Karpas-422 (cell line): ENCODE measurements at regions not wholly inside any gene's neighbourhood (a gene's known extent, or its start where the extent isn't known, plus 50 kb on each side); places are given as distances from the start of the nearest gene placed in this dataset.

Source experiments
- DNase-seq: peaks from one replicate; pipeline ENCODE4 v3.0.0-alpha.2; 2015
- H2AFZ ChIP-seq: fragments of 200-600 bp; sonication (generic); 2 replicates; pipeline ENCODE4 v1.6.1; 2014; ENCODE audit warnings: antibody characterized with exemption, low read length, mixed read lengths
- H3K27ac ChIP-seq: fragments of 200-600 bp; sonication (generic); 2 replicates; pipeline ENCODE4 v1.5.1; 2014; ENCODE audit warnings: mild to moderate bottlenecking, low read length, moderate library complexity
- H3K27me3 ChIP-seq: fragments of 200-600 bp; sonication (generic); 2 replicates; pipeline ENCODE4 v1.6.1; 2014; ENCODE audit warnings: low read length, mixed read lengths
- H3K36me3 ChIP-seq: fragments of 200-600 bp; sonication (generic); 2 replicates; pipeline ENCODE4 v1.6.1; 2014; ENCODE audit warnings: low read length, mixed read lengths; ENCODE audit not compliant: insufficient read depth
- H3K4me1 ChIP-seq: fragments of 200-600 bp; sonication (generic); 2 replicates; pipeline ENCODE4 v1.6.1; 2014; ENCODE audit warnings: mild to moderate bottlenecking, low read length, mixed read lengths
- H3K4me2 ChIP-seq: fragments of 200-600 bp; sonication (generic); 2 replicates; pipeline ENCODE4 v1.6.1; 2014; ENCODE audit warnings: low read length, low read depth, mild to moderate bottlenecking; ENCODE audit not compliant: poor library complexity, severe bottlenecking
- H3K4me3 ChIP-seq: fragments of 200-600 bp; sonication (generic); 2 replicates; pipeline ENCODE4 v1.5.1; 2014; ENCODE audit warnings: mild to moderate bottlenecking, antibody characterized with exemption, low read length, mixed read lengths
- H3K79me2 ChIP-seq: fragments of 200-600 bp; sonication (generic); 2 replicates; pipeline ENCODE4 v1.6.1; 2014; ENCODE audit warnings: mild to moderate bottlenecking, low read length, mixed read lengths
- H3K9ac ChIP-seq: fragments of 200-600 bp; sonication (generic); 2 replicates; pipeline ENCODE4 v1.6.0; 2014; ENCODE audit warnings: low read length
- H3K9me2 ChIP-seq: fragments of 200-600 bp; sonication (generic), shearing (Covaris generic); replicated peaks from 2 replicates; pipeline ENCODE4 v1.6.0; 2014; ENCODE audit warnings: mild to moderate bottlenecking, low read length, moderate library complexity; ENCODE audit not compliant: insufficient read depth
- H3K9me3 ChIP-seq: fragments of 300-700, 200-600 bp; sonication (generic); 2 replicates; pipeline ENCODE4 v1.6.1; 2014; ENCODE audit warnings: low read length, mixed read lengths
- H4K20me1 ChIP-seq: fragments of 200-600 bp; sonication (generic); 2 replicates; pipeline ENCODE4 v1.6.1; 2014; ENCODE audit warnings: mild to moderate bottlenecking, antibody characterized with exemption, low read length, low read depth; ENCODE audit not compliant: insufficient read depth

GRCh38 chr6:91566467-91566866, 979.6 kb upstream of the MAP3K7 start:
- DNase-seq: no peak
- H3K27me3 ChIP-seq: no peaks in the 10 kb centered on the region
- no peak overlapping the region for H3K9ac ChIP-seq
- H3K4me3 ChIP-seq: no peak overlapping the region
- H2AFZ ChIP-seq: no peak overlapping the region
- H3K9me3 ChIP-seq: peaks cover 7% of the 10 kb centered on the region
- 0 out of 2 replicates have a peak, but pooled peaks cover 3% of the 10 kb centered on the region for H3K9me2 ChIP-seq
- H3K4me1 ChIP-seq: no peaks in the 10 kb centered on the region
- no peak overlapping the region for H3K27ac ChIP-seq
- no peaks in the 10 kb centered on the region for H4K20me1 ChIP-seq
- no peak overlapping the region for H3K4me2 ChIP-seq
- no peaks in the 10 kb centered on the region for H3K79me2 ChIP-seq
- H3K36me3 ChIP-seq: no peaks in the 10 kb centered on the region

GRCh38 chr6:91565207-91565606, 978.3 kb upstream of the MAP3K7 start:
- Histone ChIP-seq H3K4me1 (no peaks in the 10 kb centered on the region), H3K27ac (no peak overlapping the region), H3K79me2 (no peaks in the 10 kb centered on the region), H3K4me3 (no peak overlapping the region), H3K9ac (no peak overlapping the region), H3K9me2 (0 out of 2 replicates have a peak, but pooled peaks cover 3% of the 10 kb centered on the region), H3K9me3 (peaks cover 9% of the 10 kb centered on the region), H3K36me3 (no peaks in the 10 kb centered on the region), H3K27me3 (no peaks in the 10 kb centered on the region), H4K20me1 (no peaks in the 10 kb centered on the region), H3K4me2 (no peak overlapping the region), H2AFZ (no peak overlapping the region)
- no peak for DNase-seq

GRCh38 chr6:91562955-91563354, 976.1 kb upstream of the MAP3K7 start:
- DNase-seq: no peak
- Histone ChIP-seq H3K9ac (no peak overlapping the region), H3K27ac (no peak overlapping the region)

GRCh38 chr6:91560409-91560808, 973.5 kb upstream of the MAP3K7 start:
- Histone ChIP-seq H3K9ac (no peak overlapping the region), H3K79me2 (no peaks in the 10 kb centered on the region)

More at GRCh38 chr6:91562955-91563354, 976.1 kb upstream of the MAP3K7 start:
- Histone ChIP-seq H3K36me3 (no peaks in the 10 kb centered on the region), H3K79me2 (no peaks in the 10 kb centered on the region), H3K27me3 (no peaks in the 10 kb centered on the region), H3K4me3 (no peak overlapping the region), H3K9me3 (peaks cover 19% of the 10 kb centered on the region), H3K4me2 (no peak overlapping the region), H2AFZ (no peak overlapping the region), H3K4me1 (no peaks in the 10 kb centered on the region), H4K20me1 (no peaks in the 10 kb centered on the region), H3K9me2 (no peaks in the 10 kb centered on the region)

GRCh38 chr6:91540902-91541301, 954.0 kb upstream of the MAP3K7 start:
- Histone ChIP-seq H2AFZ (no peak overlapping the region), H3K27me3 (no peaks in the 10 kb centered on the region), H3K9me2 (no peaks in the 10 kb centered on the region)

More at GRCh38 chr6:91560409-91560808, 973.5 kb upstream of the MAP3K7 start:
- H3K4me2 ChIP-seq: no peak overlapping the region
- H3K4me1 ChIP-seq: no peaks in the 10 kb centered on the region
- H2AFZ ChIP-seq: no peak overlapping the region
- no peaks in the 10 kb centered on the region for H3K9me2 ChIP-seq
- H3K27me3 ChIP-seq: no peaks in the 10 kb centered on the region
- no peak for DNase-seq
- H3K27ac ChIP-seq: no peak overlapping the region
- no peaks in the 10 kb centered on the region for H4K20me1 ChIP-seq
- no peaks in the 10 kb centered on the region for H3K36me3 ChIP-seq
- H3K9me3 ChIP-seq: peaks cover 19% of the 10 kb centered on the region
- no peak overlapping the region for H3K4me3 ChIP-seq

GRCh38 chr6:91539456-91539855, 952.6 kb upstream of the MAP3K7 start:
- DNase-seq: no peak
- no peak overlapping the region for H2AFZ ChIP-seq
- no peaks in the 10 kb centered on the region for H3K36me3 ChIP-seq
- no peak overlapping the region for H3K4me3 ChIP-seq
- no peak overlapping the region for H3K9ac ChIP-seq
- no peaks in the 10 kb centered on the region for H3K4me1 ChIP-seq
- H3K79me2 ChIP-seq: no peaks in the 10 kb centered on the region
- peaks cover 8% of the 10 kb centered on the region; the same call in 1 of the 2 replicates for H3K9me3 ChIP-seq
- no peaks in the 10 kb centered on the region for H3K9me2 ChIP-seq
- H4K20me1 ChIP-seq: no peaks in the 10 kb centered on the region
- H3K27ac ChIP-seq: no peak overlapping the region
- H3K4me2 ChIP-seq: no peak overlapping the region
- no peaks in the 10 kb centered on the region for H3K27me3 ChIP-seq

More at GRCh38 chr6:91540902-91541301, 954.0 kb upstream of the MAP3K7 start:
- H4K20me1 ChIP-seq: no peaks in the 10 kb centered on the region
- H3K79me2 ChIP-seq: no peaks in the 10 kb centered on the region
- H3K4me3 ChIP-seq: no peak overlapping the region
- DNase-seq: no peak
- no peak overlapping the region for H3K4me2 ChIP-seq
- H3K27ac ChIP-seq: no peak overlapping the region
- H3K9me3 ChIP-seq: peaks cover 10% of the 10 kb centered on the region
- no peaks in the 10 kb centered on the region for H3K36me3 ChIP-seq
- H3K4me1 ChIP-seq: no peaks in the 10 kb centered on the region
- H3K9ac ChIP-seq: no peak overlapping the region

GRCh38 chr6:91538622-91539021, 951.8 kb upstream of the MAP3K7 start:
- H3K4me3 ChIP-seq: no peak overlapping the region
- H3K36me3 ChIP-seq: no peaks in the 10 kb centered on the region
- H3K9ac ChIP-seq: no peak overlapping the region
- no peak overlapping the region for H3K4me2 ChIP-seq
- H3K27ac ChIP-seq: no peak overlapping the region
- no peaks in the 10 kb centered on the region for H3K4me1 ChIP-seq
- H2AFZ ChIP-seq: no peak overlapping the region
- H3K27me3 ChIP-seq: no peaks in the 10 kb centered on the region
- no peaks in the 10 kb centered on the region for H3K79me2 ChIP-seq
- H3K9me3 ChIP-seq: peaks cover 8% of the 10 kb centered on the region; the same call in 1 of the 2 replicates
- no peaks in the 10 kb centered on the region for H4K20me1 ChIP-seq
- H3K9me2 ChIP-seq: no peaks in the 10 kb centered on the region
- DNase-seq: no peak

- Histone ChIP-seq H2AFZ (no peak overlapping the region), H4K20me1 (no peaks in the 10 kb centered on the region), H3K27ac (no peak overlapping the region), H3K9me2 (no peaks in the 10 kb centered on the region), H3K27me3 (no peaks in the 10 kb centered on the region), H3K79me2 (no peaks in the 10 kb centered on the region), H3K4me2 (no peak overlapping the region), H3K4me1 (no peaks in the 10 kb centered on the region), H3K9ac (no peak overlapping the region), H3K36me3 (no peaks in the 10 kb centered on the region), H3K9me3 (peaks cover 12% of the 10 kb centered on the region; the same call in 1 of the 2 replicates), H3K4me3 (no peak overlapping the region)
- DNase-seq: no peak
These were observed 947.7 kb upstream of the MAP3K7 start for GRCh38 chr6:91534614-91535013.

GRCh38 chr6:91523511-91523910, 936.6 kb upstream of the MAP3K7 start:
- no peaks in the 10 kb centered on the region for H3K9me2 ChIP-seq
- H3K4me2 ChIP-seq: no peak overlapping the region
- H3K9ac ChIP-seq: no peak overlapping the region
- no peaks in the 10 kb centered on the region for H3K79me2 ChIP-seq
- no peak for DNase-seq
- H2AFZ ChIP-seq: no peak overlapping the region
- H3K9me3 ChIP-seq: peaks cover 3% of the 10 kb centered on the region; the same call in 1 of the 2 replicates
- H3K36me3 ChIP-seq: no peaks in the 10 kb centered on the region
- H3K27me3 ChIP-seq: no peaks in the 10 kb centered on the region
- H3K27ac ChIP-seq: no peak overlapping the region
- H4K20me1 ChIP-seq: no peaks in the 10 kb centered on the region
- no peaks in the 10 kb centered on the region for H3K4me1 ChIP-seq
- no peak overlapping the region for H3K4me3 ChIP-seq
